ENCODE measurements at regions not wholly inside any gene's neighbourhood (a gene's known extent, or its start where the extent isn't known, plus 50 kb on each side); places are given as distances from the start of the nearest gene placed in this dataset.

DNA sequence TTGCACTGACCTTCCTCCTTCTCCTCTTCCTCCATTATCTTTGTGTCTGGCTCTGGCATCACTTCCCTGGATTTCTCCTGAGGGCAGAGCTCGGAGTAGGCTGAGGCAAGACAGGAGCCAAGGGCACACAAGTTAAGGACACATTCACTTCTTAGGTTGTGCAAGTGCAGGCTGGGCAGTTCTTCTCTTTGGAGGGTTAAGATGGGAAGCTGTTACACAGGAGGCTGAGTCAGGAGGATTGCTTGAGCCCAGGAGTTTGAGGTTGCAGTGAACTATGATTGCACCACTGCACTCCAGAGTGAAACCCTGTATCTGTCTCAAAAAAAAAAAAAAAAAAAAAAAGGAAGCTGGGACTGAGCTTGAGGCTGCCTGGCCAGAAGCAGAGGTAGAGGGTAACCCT lies 176.2 kb upstream of the ANKRD28 start:
- Mint-ChIP-seq H3K4me3 (no peak overlapping the region), H3K27ac (no peak overlapping the region), H3K36me3 (ENCODE audit: low read depth) (no peaks in the 10 kb centered on the region), H3K9me3 (no peaks in the 10 kb centered on the region), H3K27me3 (no peaks in the 10 kb centered on the region), H3K4me1 (no peaks in the 10 kb centered on the region)
- TF ChIP-seq, protein P1, sequence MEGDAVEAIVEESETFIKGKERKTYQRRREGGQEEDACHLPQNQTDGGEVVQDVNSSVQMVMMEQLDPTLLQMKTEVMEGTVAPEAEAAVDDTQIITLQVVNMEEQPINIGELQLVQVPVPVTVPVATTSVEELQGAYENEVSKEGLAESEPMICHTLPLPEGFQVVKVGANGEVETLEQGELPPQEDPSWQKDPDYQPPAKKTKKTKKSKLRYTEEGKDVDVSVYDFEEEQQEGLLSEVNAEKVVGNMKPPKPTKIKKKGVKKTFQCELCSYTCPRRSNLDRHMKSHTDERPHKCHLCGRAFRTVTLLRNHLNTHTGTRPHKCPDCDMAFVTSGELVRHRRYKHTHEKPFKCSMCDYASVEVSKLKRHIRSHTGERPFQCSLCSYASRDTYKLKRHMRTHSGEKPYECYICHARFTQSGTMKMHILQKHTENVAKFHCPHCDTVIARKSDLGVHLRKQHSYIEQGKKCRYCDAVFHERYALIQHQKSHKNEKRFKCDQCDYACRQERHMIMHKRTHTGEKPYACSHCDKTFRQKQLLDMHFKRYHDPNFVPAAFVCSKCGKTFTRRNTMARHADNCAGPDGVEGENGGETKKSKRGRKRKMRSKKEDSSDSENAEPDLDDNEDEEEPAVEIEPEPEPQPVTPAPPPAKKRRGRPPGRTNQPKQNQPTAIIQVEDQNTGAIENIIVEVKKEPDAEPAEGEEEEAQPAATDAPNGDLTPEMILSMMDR (IDR thresholded peaks at IDR 0.05), result no peak
- ChIA-PET CTCF (no interaction called here), POLR2A (no interaction called here)
- DNase-seq (no peak), ATAC-seq (ENCODE audit: low read depth) (no peak)
- intact Hi-C loops (cut with micrococcal nuclease), result no loop called here

DNA sequence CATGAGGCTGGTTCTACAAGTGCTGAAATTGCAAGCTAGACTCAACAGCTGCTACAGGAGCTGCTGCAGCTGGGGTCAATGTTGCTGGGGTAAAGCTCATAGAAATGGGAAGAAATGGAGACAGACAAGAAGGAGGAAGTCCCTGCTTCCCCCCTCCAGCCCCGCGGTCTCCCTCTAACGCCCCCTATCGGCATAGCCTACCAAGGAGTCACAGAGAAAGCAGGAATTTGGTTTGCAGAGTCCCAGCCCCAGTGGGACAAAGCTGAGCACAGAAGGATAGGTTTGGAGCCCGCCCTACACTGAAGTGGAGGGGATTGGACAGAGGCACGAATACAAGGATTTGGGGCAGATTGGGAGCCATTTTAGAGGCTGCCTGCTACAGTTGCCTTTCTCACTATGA lies 176.9 kb upstream of the ANKRD28 start:
- Mint-ChIP-seq H3K27ac (no peak overlapping the region), H3K4me1 (no peaks in the 10 kb centered on the region), H3K27me3 (no peaks in the 10 kb centered on the region), H3K4me3 (no peak overlapping the region), H3K9me3 (no peaks in the 10 kb centered on the region), H3K36me3 (ENCODE audit: low read depth) (no peaks in the 10 kb centered on the region)
- TF ChIP-seq, protein P1 (IDR thresholded peaks at IDR 0.05), result no peak
- ATAC-seq (ENCODE audit: low read depth) (no peak), DNase-seq (no peak)
- ChIA-PET POLR2A (no interaction called here), CTCF (no interaction called here)
- intact Hi-C loops (cut with micrococcal nuclease), result no loop called here

DNA sequence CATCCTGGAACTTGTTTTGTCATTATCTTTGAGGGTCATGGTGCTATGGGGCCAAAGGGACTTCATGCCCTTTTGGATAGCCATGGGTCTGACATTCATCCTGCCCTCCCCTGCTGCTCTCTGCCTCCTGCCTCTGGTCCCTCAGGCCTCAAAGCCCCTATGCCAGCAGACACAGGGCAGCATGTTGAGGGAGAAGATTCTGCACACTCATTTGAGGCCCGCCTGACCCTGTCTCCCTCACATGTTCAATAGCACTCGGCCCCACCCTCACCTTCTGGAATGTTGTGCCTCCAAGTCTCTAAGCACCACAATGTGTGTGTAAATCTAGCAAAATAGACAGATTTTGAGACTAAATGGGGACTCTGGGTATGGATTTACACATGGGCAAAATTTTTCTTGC lies 178.7 kb upstream of the ANKRD28 start:
- Mint-ChIP-seq H3K27ac (no peak overlapping the region), H3K4me1 (no peaks in the 10 kb centered on the region), H3K4me3 (no peak overlapping the region), H3K9me3 (no peaks in the 10 kb centered on the region), H3K27me3 (no peaks in the 10 kb centered on the region), H3K36me3 (ENCODE audit: low read depth) (no peaks in the 10 kb centered on the region)
- CTCF ChIA-PET, result no interaction called here
- POLR2A ChIA-PET, result no interaction called here
- TF ChIP-seq, protein P1 (IDR thresholded peaks at IDR 0.05), result no peak
- ATAC-seq (ENCODE audit: low read depth) (no peak), DNase-seq (no peak)
- intact Hi-C loops (cut with micrococcal nuclease), result no loop called here

DNA sequence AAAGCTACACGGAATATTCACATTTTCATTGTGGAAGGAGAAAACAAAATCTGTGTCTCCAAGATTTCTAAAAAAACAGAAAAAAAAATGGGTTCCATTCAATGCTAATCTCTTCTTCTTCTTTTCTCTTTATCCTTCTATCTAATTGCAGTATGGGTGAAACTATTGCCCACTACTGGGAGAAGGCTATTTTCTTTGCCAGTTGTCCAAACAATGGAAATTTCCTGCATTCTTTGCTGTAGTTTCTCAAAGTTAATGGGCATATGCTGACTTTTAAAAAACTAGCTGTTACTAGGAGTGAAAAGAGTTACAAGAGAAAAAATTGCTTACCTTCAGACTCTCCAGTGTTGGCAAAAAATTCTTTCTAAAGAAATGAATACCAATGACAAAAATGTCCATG lies 179.3 kb upstream of the ANKRD28 start:
- Mint-ChIP-seq H3K4me1 (no peaks in the 10 kb centered on the region), H3K4me3 (no peak overlapping the region), H3K27ac (no peak overlapping the region), H3K27me3 (no peaks in the 10 kb centered on the region), H3K9me3 (no peaks in the 10 kb centered on the region), H3K36me3 (ENCODE audit: low read depth) (no peaks in the 10 kb centered on the region)
- intact Hi-C loops (cut with micrococcal nuclease), result no loop called here
- DNase-seq (no peak), ATAC-seq (ENCODE audit: low read depth) (no peak)
- CTCF ChIA-PET, result no interaction called here
- TF ChIP-seq, protein P1 (IDR thresholded peaks at IDR 0.05), result no peak
- POLR2A ChIA-PET, result no interaction called here

DNA sequence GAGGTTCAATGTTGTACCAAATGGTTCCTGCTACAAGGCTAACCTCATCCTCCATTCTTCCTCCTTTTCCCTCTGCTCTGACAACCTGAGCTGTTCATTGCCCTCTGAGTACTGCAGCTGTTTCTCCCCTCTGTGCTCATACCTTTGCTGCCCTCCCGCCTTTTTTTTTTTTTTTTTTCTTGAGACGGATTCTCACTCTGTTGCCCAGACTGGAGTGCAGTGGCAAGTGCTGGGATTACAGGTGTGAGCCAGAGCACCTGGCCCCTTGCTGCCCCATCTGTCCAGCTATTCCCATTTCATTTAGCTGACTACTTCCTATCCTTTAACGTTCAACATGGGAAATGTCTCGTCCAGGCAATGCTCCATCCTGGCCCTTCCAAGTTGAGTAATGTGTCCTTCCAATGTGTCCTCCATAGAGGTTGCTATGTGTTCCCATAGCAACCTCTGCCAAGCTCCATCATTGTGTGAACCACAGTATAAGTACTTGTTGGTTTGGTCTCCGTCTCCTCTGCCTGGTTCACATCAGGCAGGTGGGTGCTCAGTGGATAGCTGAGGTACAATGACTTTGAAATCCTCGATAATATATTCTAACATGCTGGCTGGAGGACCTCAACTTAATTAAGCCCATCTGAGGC lies 179.9 kb upstream of the ANKRD28 start:
- CTCF ChIA-PET, result no interaction called here

More for the DNA sequence above, 179.9 kb upstream of the ANKRD28 start:
- Mint-ChIP-seq H3K4me1 (no peaks in the 10 kb centered on the region), H3K27ac (no peak overlapping the region), H3K9me3 (no peaks in the 10 kb centered on the region), H3K27me3 (no peaks in the 10 kb centered on the region), H3K4me3 (no peak overlapping the region), H3K36me3 (ENCODE audit: low read depth) (no peaks in the 10 kb centered on the region)
- no peak for DNase-seq
- intact Hi-C loops (cut with micrococcal nuclease), result no loop called here
- TF ChIP-seq, protein P1 (IDR thresholded peaks at IDR 0.05), result no peak
- ATAC-seq (ENCODE audit: low read depth), result no peak
- POLR2A ChIA-PET, result no interaction called here

All from activated B cell treated with CpG ODN at 0.5 μM for 24 hours (primary cell).